ENCODE measurements at regions not wholly inside any gene's neighbourhood (a gene's known extent, or its start where the extent isn't known, plus 50 kb on each side); places are given as distances from the start of the nearest gene placed in this dataset.
"Not testable (repeated sequence)": the region's sequence is repeated elsewhere in the genome, so short reads cannot be mapped to it uniquely, and the experiment has no call there.

- DNase-seq; H3K27me3 ChIP-seq; H3K4me1 ChIP-seq (ENCODE audit: insufficient read depth); H3K27ac ChIP-seq; H3K9me3 ChIP-seq; intact Hi-C loops (cut with DNase I); H3K4me3 ChIP-seq; H3K36me3 ChIP-seq: not testable (repeated sequence)
- WGBS, 3 donors, result 92 to 95% (median 94%) methylated on average over 14 of the region's 14 CpGs
Observed at GRCh38 chr1:223951551-223951950, 105.8 kb upstream of the TP53BP2 start.

- 85 to 92% (median 91%) methylated on average over 2 to 10 of the region's 10 CpGs for WGBS, 3 donors
- H3K36me3 ChIP-seq; DNase-seq; H3K27ac ChIP-seq; H3K4me3 ChIP-seq; H3K9me3 ChIP-seq; H3K4me1 ChIP-seq (ENCODE audit: insufficient read depth); H3K27me3 ChIP-seq; intact Hi-C loops (cut with DNase I): not testable (repeated sequence)
Observed at GRCh38 chr1:223949944-223950343, 104.2 kb upstream of the TP53BP2 start.

- DNase-seq; H3K27ac ChIP-seq; H3K4me3 ChIP-seq; H3K4me1 ChIP-seq (ENCODE audit: insufficient read depth); H3K36me3 ChIP-seq; H3K9me3 ChIP-seq; H3K27me3 ChIP-seq; intact Hi-C loops (cut with DNase I): not testable (repeated sequence)
- WGBS, 3 donors, result 94 to 97% (median 95%) methylated on average over 11 to 12 of the region's 12 CpGs
Observed at GRCh38 chr1:223948041-223948440, 102.3 kb upstream of the TP53BP2 start.

GRCh38 chr1:223936592-223936991 lies 90.8 kb upstream of the TP53BP2 start:
- DNase-seq; H3K27ac ChIP-seq; intact Hi-C loops (cut with DNase I); H3K4me3 ChIP-seq; H3K4me1 ChIP-seq (ENCODE audit: insufficient read depth); H3K9me3 ChIP-seq; H3K36me3 ChIP-seq; H3K27me3 ChIP-seq: not testable (repeated sequence)
- 58 to 71% (median 68%) methylated on average over 2 of the region's 2 CpGs for WGBS, 3 donors

- H3K36me3 ChIP-seq; H3K4me3 ChIP-seq; H3K4me1 ChIP-seq (ENCODE audit: insufficient read depth); DNase-seq; H3K9me3 ChIP-seq; H3K27me3 ChIP-seq; intact Hi-C loops (cut with DNase I); H3K27ac ChIP-seq: not testable (repeated sequence)
- 44 to 100% (median 93%) methylated on average over 1 of the region's 1 CpG for WGBS, 3 donors
Observed at GRCh38 chr1:223931476-223931875, 85.7 kb upstream of the TP53BP2 start.

- WGBS, 3 donors, result 95 to 100% (median 100%) methylated on average over 1 of the region's 4 CpGs
Observed at GRCh38 chr1:223920805-223921204, 75.1 kb upstream of the TP53BP2 start.

GRCh38 chr1:223915476-223915875 lies 69.7 kb upstream of the TP53BP2 start:
- H3K9me3 ChIP-seq; DNase-seq; H3K27me3 ChIP-seq; H3K36me3 ChIP-seq; H3K4me3 ChIP-seq; intact Hi-C loops (cut with DNase I); H3K4me1 ChIP-seq (ENCODE audit: insufficient read depth); H3K27ac ChIP-seq: not testable (repeated sequence)
- WGBS, 3 donors, result 17 to 33% (median 29%) methylated on average over 1 to 2 of the region's 2 CpGs

More at GRCh38 chr1:223920805-223921204, 75.1 kb upstream of the TP53BP2 start:
- H3K27me3 ChIP-seq; intact Hi-C loops (cut with DNase I); H3K9me3 ChIP-seq; H3K4me1 ChIP-seq (ENCODE audit: insufficient read depth); H3K27ac ChIP-seq; H3K36me3 ChIP-seq; H3K4me3 ChIP-seq: not testable (repeated sequence)
- DNase-seq, result peak; percentile 16 to 43 (median 31)

GRCh38 chr1:223913715-223914114 lies 68.0 kb upstream of the TP53BP2 start:
- 60 to 74% (median 62%) methylated on average over 2 of the region's 2 CpGs for WGBS, 3 donors
- H3K4me1 ChIP-seq (ENCODE audit: insufficient read depth); H3K4me3 ChIP-seq; DNase-seq; H3K27me3 ChIP-seq; intact Hi-C loops (cut with DNase I); H3K36me3 ChIP-seq; H3K27ac ChIP-seq; H3K9me3 ChIP-seq: not testable (repeated sequence)

- H3K4me3 ChIP-seq; H3K27me3 ChIP-seq; H3K27ac ChIP-seq; H3K4me1 ChIP-seq (ENCODE audit: insufficient read depth); H3K36me3 ChIP-seq; intact Hi-C loops (cut with DNase I); DNase-seq; H3K9me3 ChIP-seq: not testable (repeated sequence)
- WGBS, 3 donors, result 9 to 20% (median 19%) methylated on average over 3 to 4 of the region's 4 CpGs
Observed at GRCh38 chr1:223907943-223908587, 62.3 kb upstream of the TP53BP2 start.

- WGBS, 3 donors, result 80% methylated on average over 1 of the region's 1 CpG; no CpG with 5 or more reads in 2 of the 3 donors
- H3K4me3 ChIP-seq; H3K36me3 ChIP-seq; intact Hi-C loops (cut with DNase I); H3K27me3 ChIP-seq; H3K4me1 ChIP-seq (ENCODE audit: insufficient read depth); H3K9me3 ChIP-seq; DNase-seq; H3K27ac ChIP-seq: not testable (repeated sequence)
Observed at GRCh38 chr1:223903221-223903620, 57.5 kb upstream of the TP53BP2 start.

- H3K36me3 ChIP-seq; H3K4me3 ChIP-seq; intact Hi-C loops (cut with DNase I); H3K9me3 ChIP-seq; DNase-seq; H3K27ac ChIP-seq; H3K27me3 ChIP-seq; H3K4me1 ChIP-seq (ENCODE audit: insufficient read depth): not testable (repeated sequence)
- WGBS, 3 donors, result 40 to 42% (median 42%) methylated on average over 6 of the region's 6 CpGs
Observed at GRCh38 chr1:223899775-223900174, 54.0 kb upstream of the TP53BP2 start.

- H3K27ac ChIP-seq; H3K4me1 ChIP-seq (ENCODE audit: insufficient read depth); H3K27me3 ChIP-seq; H3K36me3 ChIP-seq; DNase-seq; H3K9me3 ChIP-seq; H3K4me3 ChIP-seq; intact Hi-C loops (cut with DNase I): not testable (repeated sequence)
- 40 to 69% (median 69%) methylated on average over 1 to 3 of the region's 4 CpGs for WGBS, 3 donors
Observed at GRCh38 chr1:223897097-223897496, 51.4 kb upstream of the TP53BP2 start.

Measured in ovary (tissue), 7 donors.